ENCODE measurements at regions not wholly inside any gene's neighbourhood (a gene's known extent, or its start where the extent isn't known, plus 50 kb on each side); places are given as distances from the start of the nearest gene placed in this dataset.

GRCh38 chr14:71514941-71515919, 417.0 kb upstream of the RGS6 start:
- TF ChIP-seq CTCF (IDR thresholded peaks at IDR 0.05; ENCODE audit: poor library complexity, severe bottlenecking): no peak
- TF ChIP-seq MXI1 (conservative IDR thresholded peaks at IDR 0.05; ENCODE audit: poor library complexity, severe bottlenecking): no peak
- no peak for TF ChIP-seq EP300 (conservative IDR thresholded peaks at IDR 0.05; ENCODE audit: poor library complexity, severe bottlenecking)
- no peak for TF ChIP-seq RAD21 (conservative IDR thresholded peaks at IDR 0.05)
- no peak for TF ChIP-seq EZH2 (IDR thresholded peaks at IDR 0.05; ENCODE audit: borderline replicate concordance, insufficient read depth, low read length, poor library complexity, severe bottlenecking)
- no peak for TF ChIP-seq POLR2AphosphoS5 (IDR thresholded peaks at IDR 0.05)
